Epidermal melanocyte (primary cell): ENCODE measurements at regions not wholly inside any gene's neighbourhood (a gene's known extent, or its start where the extent isn't known, plus 50 kb on each side); places are given as distances from the start of the nearest gene placed in this dataset.

Experiments used
- DNase-seq: peaks from one replicate; pipeline ENCODE4 v3.0.0; 2011; ENCODE audit warnings: low spot score; ENCODE audit not compliant: insufficient read length

DNA sequence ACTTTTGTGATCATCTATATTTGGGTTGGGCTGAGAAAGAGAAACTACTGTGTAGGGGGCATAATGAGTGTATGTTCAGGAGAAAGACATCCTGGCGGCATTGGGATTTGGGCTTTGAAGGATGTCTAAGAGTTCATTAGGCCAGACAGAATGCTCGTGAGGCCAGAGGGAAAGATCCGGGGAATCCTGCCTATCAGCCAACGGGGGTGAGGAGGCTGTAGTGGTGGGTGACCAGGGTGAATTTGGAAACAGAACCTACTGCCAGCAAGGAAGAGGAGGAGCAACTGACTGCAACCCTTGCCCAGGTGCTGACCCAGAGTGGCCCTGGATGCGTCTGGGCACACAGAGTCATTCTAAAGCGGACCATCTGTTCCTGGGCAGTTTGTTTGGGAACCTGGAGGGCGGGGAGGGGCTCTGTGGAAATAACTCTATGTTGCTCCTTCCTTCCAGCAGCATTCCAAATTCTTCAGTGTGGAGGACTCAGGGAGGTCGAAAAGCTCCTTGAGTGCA lies 56.9 kb upstream of the ECE1 start:
- no peak for DNase-seq

GRCh38 chr1:21346365-21347071 lies 56.3 kb upstream of the ECE1 start:
- DNase-seq: no peak

DNA sequence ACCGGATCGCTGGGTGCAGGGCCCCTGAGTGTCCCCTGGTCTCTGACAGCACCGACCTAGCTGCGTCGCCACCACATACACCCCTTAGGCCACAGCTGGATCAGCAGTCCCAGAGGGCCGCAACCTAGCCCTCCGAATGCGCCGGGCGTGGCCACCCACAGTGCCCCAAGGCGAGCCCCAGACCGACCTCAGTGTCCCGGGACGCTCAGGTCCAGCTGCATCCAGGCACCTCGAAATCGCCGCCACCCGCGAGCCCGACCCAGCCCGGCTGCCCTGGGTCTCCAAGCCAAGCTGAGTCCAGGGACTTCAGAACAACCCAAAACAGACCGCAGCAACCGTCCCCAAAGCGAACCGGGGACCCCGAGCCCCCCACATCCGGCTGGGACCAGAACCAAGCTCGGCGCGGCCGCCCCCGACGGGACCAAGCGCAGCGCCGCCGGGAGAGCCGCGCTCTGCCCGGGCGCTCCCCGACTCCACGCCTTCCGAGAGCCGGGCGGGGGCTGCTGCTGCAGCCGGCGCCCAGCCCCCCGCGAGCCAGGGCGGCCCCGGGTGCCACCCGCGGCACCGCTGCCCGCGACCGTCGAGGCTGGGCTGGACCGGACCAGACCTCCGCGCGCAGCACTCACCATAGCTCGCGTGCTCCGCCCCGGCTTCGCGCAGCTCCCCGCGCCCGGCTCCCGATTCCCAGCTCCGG lies 54.6 kb upstream of the ECE1 start:
- DNase-seq: no peak

DNA sequence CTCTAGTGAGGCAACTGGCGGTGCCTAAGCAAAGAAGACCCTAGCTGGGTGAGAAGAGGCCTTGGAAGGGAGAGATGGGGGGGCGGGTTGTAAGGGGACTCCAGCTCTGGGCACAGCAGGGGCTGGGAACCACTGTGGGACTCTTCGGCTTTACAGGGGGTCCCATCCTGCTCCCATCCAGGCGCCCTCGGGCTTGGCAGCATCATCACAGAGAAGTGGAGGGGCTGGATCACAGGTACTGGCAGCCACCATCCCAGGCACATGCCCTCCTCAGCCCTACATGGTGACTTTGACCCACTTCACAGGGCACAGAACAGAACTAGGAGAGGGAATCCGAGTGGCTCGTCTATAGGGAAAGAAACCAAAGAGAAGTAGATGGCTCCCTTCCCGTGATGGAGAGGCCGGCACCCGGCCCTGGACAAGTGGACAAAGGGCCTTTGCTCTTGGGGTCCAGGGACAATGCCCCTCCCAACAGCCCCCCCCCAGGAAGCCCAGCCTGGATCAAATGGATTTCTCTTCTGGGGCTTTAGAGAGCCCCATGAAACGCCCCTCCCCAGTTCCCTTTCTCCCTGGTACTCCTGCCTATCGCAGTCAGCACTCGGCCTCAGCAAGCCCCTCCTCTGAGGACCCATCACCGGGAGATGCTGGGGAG lies 54.0 kb upstream of the ECE1 start:
- no peak for DNase-seq

DNA sequence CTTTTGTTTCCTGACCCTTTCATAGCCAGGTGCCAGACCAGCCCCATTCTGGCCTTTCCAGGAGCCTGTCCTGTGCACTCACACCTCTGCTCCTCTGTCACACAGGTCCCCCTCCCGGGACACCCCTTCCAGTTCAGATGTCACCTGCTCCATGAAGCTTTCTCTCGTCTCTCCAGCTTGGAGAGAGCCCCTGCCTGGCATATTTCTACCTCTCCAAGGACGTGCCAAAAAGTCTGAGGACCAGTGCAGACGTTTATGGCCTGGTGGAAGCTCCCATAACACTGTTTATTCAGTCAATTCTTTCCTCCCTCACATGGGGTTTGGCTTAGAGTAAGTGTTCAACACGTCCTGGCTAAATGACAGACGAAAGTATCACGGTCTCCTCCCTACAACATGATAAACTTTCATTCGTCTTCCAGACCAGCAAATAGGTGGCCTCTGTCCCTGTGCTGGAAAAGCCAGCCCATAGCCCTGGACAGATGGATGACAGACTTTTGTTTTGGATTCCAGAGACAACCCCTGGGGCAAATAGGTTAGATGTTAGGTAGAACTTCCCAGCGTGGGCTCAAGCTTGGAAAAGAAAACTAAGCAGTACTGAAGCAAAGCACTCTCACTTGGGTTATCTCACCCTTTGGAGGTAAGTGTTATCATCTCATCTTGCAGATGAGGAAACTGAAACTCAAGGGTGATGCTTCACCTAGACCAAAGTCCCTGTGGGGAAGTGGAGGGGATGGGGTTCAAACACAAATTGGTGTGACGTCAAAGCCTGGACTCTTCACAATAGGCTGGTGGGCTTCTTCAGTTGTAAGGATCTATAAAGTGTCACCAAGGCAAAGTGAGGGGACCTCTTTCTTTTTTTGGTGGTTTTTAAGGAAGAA lies 52.9 kb upstream of the ECE1 start:
- no peak for DNase-seq

DNA sequence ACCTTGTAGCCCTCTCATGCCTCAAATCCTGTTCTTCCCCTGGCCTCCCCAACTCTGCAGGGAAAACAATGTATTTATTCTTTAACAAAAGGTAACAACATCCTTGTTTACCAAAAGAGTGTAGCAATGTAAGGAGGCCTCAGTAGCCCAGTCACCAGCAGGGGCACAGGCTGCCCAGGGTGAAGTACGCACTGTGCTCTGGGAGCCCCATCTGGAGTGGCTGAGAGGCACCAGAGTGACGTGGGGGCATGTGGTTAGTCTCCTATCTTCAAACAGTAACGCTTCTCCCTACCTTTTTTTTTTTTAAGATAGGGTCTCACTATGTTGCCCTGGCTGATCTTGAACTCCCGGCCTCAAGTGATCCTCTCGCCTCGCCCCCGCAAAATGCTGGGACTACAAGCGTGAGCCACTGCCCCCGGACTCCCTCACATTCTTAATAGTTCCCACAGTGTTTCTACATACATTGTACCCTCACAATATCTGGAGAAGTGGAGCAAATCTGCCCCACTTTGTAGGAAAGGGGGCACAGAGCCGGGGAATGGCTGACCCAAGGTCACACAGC lies 51.3 kb upstream of the ECE1 start:
- no peak for DNase-seq

GRCh38 chr1:21341022-21341421 lies 50.8 kb upstream of the ECE1 start:
- DNase-seq: no peak

GRCh38 chr1:21340230-21340945 lies 50.1 kb upstream of the ECE1 start:
- DNase-seq: no peak
